CD14-positive monocyte (primary cell): ENCODE measurements at regions not wholly inside any gene's neighbourhood (a gene's known extent, or its start where the extent isn't known, plus 50 kb on each side); places are given as distances from the start of the nearest gene placed in this dataset.

ENCODE experiments used
- DNase-seq, 3 donors: peaks; one replicate each; pipeline ENCODE4 v3.0.0-alpha.2; 2011 to 2022
- H2AFZ ChIP-seq: 2 replicates; pipeline ENCODE4 v1.6.0; 2012; ENCODE audit warnings: mild to moderate bottlenecking, low read depth, low read length, inconsistent platforms; ENCODE audit not compliant: insufficient read depth, poor library complexity, severe bottlenecking
- H3K27ac ChIP-seq, 2 donors: 1 replicate in 1 of 2; 2 replicates in 1 of 2; pipeline ENCODE4 v1.5.1; 2012 to 2013; ENCODE audit warnings: low read length in 2 of 2, control low read depth in 1 of 2, inconsistent platforms in 1 of 2, low read depth in 1 of 2, mild to moderate bottlenecking in 1 of 2
- H3K27me3 ChIP-seq, 2 donors: one replicate each; pipeline versions ENCODE4 v1.6.0 to v1.6.1; 2011 to 2013; ENCODE audit warnings: low read length in 2 of 2; ENCODE audit not compliant: control insufficient read depth in 2 of 2, insufficient read depth in 2 of 2
- H3K36me3 ChIP-seq, 2 donors: replicated peaks in 1 of 2; 1 replicate in 1 of 2; 2 replicates in 1 of 2; pipeline versions ENCODE4 v1.5.1 to v1.6.1; 2012 to 2013; ENCODE audit warnings: low read length in 2 of 2, control low read depth in 1 of 2, inconsistent platforms in 1 of 2, mild to moderate bottlenecking in 1 of 2; ENCODE audit not compliant: insufficient read depth in 2 of 2, control insufficient read depth in 1 of 2
- H3K4me1 ChIP-seq, 2 donors: 1 replicate in 1 of 2; 2 replicates in 1 of 2; pipeline versions ENCODE4 v1.5.1 to v1.6.1; 2012 to 2013; ENCODE audit warnings: low read length in 2 of 2, control low read depth in 1 of 2, inconsistent platforms in 1 of 2, mild to moderate bottlenecking in 1 of 2, moderate library complexity in 1 of 2; ENCODE audit not compliant: insufficient read depth in 2 of 2, control insufficient read depth in 1 of 2
- H3K4me2 ChIP-seq: replicated peaks from 2 replicates; pipeline ENCODE3; 2012; ENCODE audit warnings: low read length, moderate library complexity, mild to moderate bottlenecking; ENCODE audit not compliant: poor library complexity, severe bottlenecking; ENCODE audit errors: extremely low read depth
- H3K4me3 ChIP-seq, 3 experiments: fragments of 200-600 bp in 1 of 3; sonication (generic) in 1 of 3; replicated peaks in 1 of 3; 1 replicate in 2 of 3; 2 replicates in 1 of 3; pipeline ENCODE4 v1.5.1; 2011 to 2013; ENCODE audit warnings: low read length in 3 of 3, mild to moderate bottlenecking in 3 of 3, control low read depth in 2 of 3, low read depth in 2 of 3, inconsistent platforms in 1 of 3, moderate library complexity in 1 of 3
- H3K79me2 ChIP-seq: 2 replicates; pipeline ENCODE4 v1.6.0; 2012; ENCODE audit warnings: mild to moderate bottlenecking, control low read depth, inconsistent platforms, low read length, moderate library complexity; ENCODE audit not compliant: insufficient read depth
- H3K9ac ChIP-seq: 2 replicates; pipeline ENCODE4 v1.6.0; 2017; ENCODE audit warnings: low read length, mild to moderate bottlenecking; ENCODE audit not compliant: insufficient read depth, poor library complexity, severe bottlenecking
- H3K9me3 ChIP-seq, 2 donors: replicated peaks in 1 of 2; 1 replicate in 1 of 2; 2 replicates in 1 of 2; pipeline versions ENCODE4 v1.5.1 to v1.6.1; 2012 to 2013; ENCODE audit warnings: low read length in 2 of 2, control low read depth in 1 of 2; ENCODE audit not compliant: control insufficient read depth in 1 of 2, insufficient read depth in 1 of 2
- H4K20me1 ChIP-seq: 2 replicates; pipeline ENCODE4 v1.6.0; 2012; ENCODE audit warnings: mild to moderate bottlenecking, low read length, control low read depth, moderate library complexity; ENCODE audit not compliant: insufficient read depth
- H3K27ac Mint-ChIP-seq, 7 donors: one replicate each; pipeline ENCODE4 v1.8.0; 2020; ENCODE audit warnings: mild to moderate bottlenecking in 7 of 7, mixed read lengths in 7 of 7, moderate library complexity in 6 of 7, inconsistent platforms in 2 of 7
- H3K27me3 Mint-ChIP-seq, 3 donors: one replicate each; pipeline ENCODE4 v1.8.0; 2021 to 2022; ENCODE audit warnings: low read depth in 3 of 3, mild to moderate bottlenecking in 3 of 3, mixed read lengths in 3 of 3, moderate library complexity in 3 of 3, inconsistent platforms in 1 of 3
- H3K36me3 Mint-ChIP-seq, 2 donors: one replicate each; pipeline ENCODE4 v1.8.0; 2020; ENCODE audit warnings: mixed read lengths in 2 of 2, inconsistent platforms in 1 of 2, mild to moderate bottlenecking in 1 of 2
- H3K4me1 Mint-ChIP-seq: one replicate; pipeline ENCODE4 v1.8.0; 2020; ENCODE audit warnings: mild to moderate bottlenecking, mixed read lengths
- H3K4me3 Mint-ChIP-seq, 2 donors: one replicate each; pipeline ENCODE4 v1.8.0; 2020; ENCODE audit warnings: mild to moderate bottlenecking in 2 of 2, mixed read lengths in 2 of 2, moderate library complexity in 1 of 2
- H3K9me3 Mint-ChIP-seq, 7 donors: one replicate each; pipeline ENCODE4 v1.8.0; 2020 to 2022; ENCODE audit warnings: mixed read lengths in 7 of 7, mild to moderate bottlenecking in 6 of 7, moderate library complexity in 6 of 7, inconsistent platforms in 2 of 7
- CTCF ChIP-seq: fragments of 200-600 bp; IDR thresholded peaks from one replicate; pipeline ENCODE4 v1.8.0; 2022; ENCODE audit warnings: antibody characterized with exemption, mild to moderate bottlenecking
- WGBS: methylation state at CpG from one replicate; pipeline ENCODE4 v1.1.5; 2013; ENCODE audit warnings: missing lambda C conversion rate; ENCODE audit not compliant: insufficient coverage; 5-methylcytosine and 5-hydroxymethylcytosine counted together
- intact Hi-C, 2 donors: fragments of 100-400 bp; cut with micrococcal nuclease; formaldehyde crosslinking; loops; one replicate each; pipeline versions ENCODE4 v1.15.0 to v1.15.1; 2023

- no peak overlapping the region for H2AFZ ChIP-seq
- Mint-ChIP-seq H3K27ac (no peak overlapping the region), H3K4me1 (no peaks in the 10 kb centered on the region), H3K4me3 (no peak overlapping the region), H3K27me3 (peaks cover 0 to 3% (median 2%) of the 10 kb centered on the region in 3 donors), H3K36me3 (no peaks in the 10 kb centered on the region), H3K9me3 (peaks cover 0 to 14% (median 8%) of the 10 kb centered on the region in 7 donors)
- no peak overlapping the region for H3K4me2 ChIP-seq
- H3K27me3 ChIP-seq = no peaks in the 10 kb centered on the region
- no peak overlapping the region for H3K27ac ChIP-seq
- peaks cover 0 to 7% of the 10 kb centered on the region in 2 donors for H3K9me3 ChIP-seq
- no peak overlapping the region for H3K9ac ChIP-seq
- WGBS = 64% methylated on average over 2 of the region's 3 CpGs
- no peaks in the 10 kb centered on the region for H3K36me3 ChIP-seq
- H3K79me2 ChIP-seq = no peaks in the 10 kb centered on the region
- H3K4me3 ChIP-seq = no peak overlapping the region
- no peak for DNase-seq
- no peaks in the 10 kb centered on the region for H4K20me1 ChIP-seq
- H3K4me1 ChIP-seq = no peaks in the 10 kb centered on the region
- intact Hi-C loops = no loop called here
- no peak for TF ChIP-seq CTCF
Observed at GRCh38 chr20:11362450-11362849, 555.2 kb upstream of the BTBD3 start.

GRCh38 chr20:11364736-11365135 lies 553.0 kb upstream of the BTBD3 start:
- H3K36me3 ChIP-seq = no peaks in the 10 kb centered on the region
- Mint-ChIP-seq H3K9me3 (peaks cover 0 to 14% (median 6%) of the 10 kb centered on the region in 7 donors), H3K36me3 (no peaks in the 10 kb centered on the region), H3K4me1 (no peaks in the 10 kb centered on the region), H3K27me3 (peaks cover 0 to 2% (median 0%) of the 10 kb centered on the region in 3 donors), H3K27ac (no peak overlapping the region), H3K4me3 (no peak overlapping the region)
- no peaks in the 10 kb centered on the region for H3K27me3 ChIP-seq
- no peak overlapping the region for H2AFZ ChIP-seq
- no peak for TF ChIP-seq CTCF
- no peak for DNase-seq
- no CpG with 5 or more reads among the region's 5 CpGs for WGBS
- no peak overlapping the region for H3K4me2 ChIP-seq
- intact Hi-C loops = no loop called here
- no peak overlapping the region for H3K4me3 ChIP-seq
- no peak overlapping the region for H3K9ac ChIP-seq
- peaks cover 7 to 8% of the 10 kb centered on the region in 2 donors for H3K9me3 ChIP-seq
- no peaks in the 10 kb centered on the region for H3K4me1 ChIP-seq
- H3K79me2 ChIP-seq = no peaks in the 10 kb centered on the region
- no peaks in the 10 kb centered on the region for H4K20me1 ChIP-seq
- H3K27ac ChIP-seq = no peak overlapping the region
